ENCODE measurements at regions not wholly inside any gene's neighbourhood (a gene's known extent, or its start where the extent isn't known, plus 50 kb on each side); places are given as distances from the start of the nearest gene placed in this dataset.

GRCh38 chr7:142375710-142376313 lies 118.0 kb upstream of the PRSS58 start:
- ATAC-seq = peak; percentile 97

DNA sequence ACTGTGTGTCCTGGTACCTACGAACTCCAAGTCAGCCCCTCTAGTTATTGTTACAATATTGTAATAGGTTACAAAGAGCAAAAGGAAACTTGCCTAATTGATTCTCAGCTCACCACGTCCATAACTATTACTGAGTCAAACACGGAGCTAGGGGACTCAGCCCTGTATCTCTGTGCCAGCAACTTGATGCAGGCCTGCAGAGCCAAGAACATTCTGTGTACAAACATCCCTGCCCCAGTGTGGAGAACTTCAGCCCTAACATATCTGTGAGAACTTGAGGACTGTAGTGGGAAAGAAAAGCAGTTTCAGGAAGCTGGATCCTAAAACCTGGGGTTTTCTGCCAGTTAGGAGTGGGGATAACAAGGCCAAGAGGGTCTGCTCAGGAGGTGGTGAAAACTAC lies 114.9 kb upstream of the PRSS58 start:
- H3K4me3 Mint-ChIP-seq = no peak overlapping the region
- POLR2A ChIA-PET = no interaction called here
- CTCF ChIA-PET = interaction anchor here (1.0 to 2.0 kb wide), 5 partner anchors 13 to 66 kb away, joined by 3 to 5 read pairs (median 4); no protein-coding TSS in a partner anchor
- no peak for DNase-seq (ENCODE audit: low spot score)
- no peak for ATAC-seq
- H3K36me3 Mint-ChIP-seq = peaks cover 20% of the 10 kb centered on the region
- H3K27ac Mint-ChIP-seq = no peak overlapping the region
- peaks cover 16% of the 10 kb centered on the region for H3K27me3 Mint-ChIP-seq (ENCODE audit: low read depth)
- TF ChIP-seq ZMAT4 (CRISPR knock-in tag; IDR thresholded peaks at IDR 0.05) = no peak
- TF ChIP-seq NFYB (CRISPR knock-in tag; conservative IDR thresholded peaks at IDR 0.05; ENCODE audit: low read depth) = no peak
- TF ChIP-seq, protein P1, sequence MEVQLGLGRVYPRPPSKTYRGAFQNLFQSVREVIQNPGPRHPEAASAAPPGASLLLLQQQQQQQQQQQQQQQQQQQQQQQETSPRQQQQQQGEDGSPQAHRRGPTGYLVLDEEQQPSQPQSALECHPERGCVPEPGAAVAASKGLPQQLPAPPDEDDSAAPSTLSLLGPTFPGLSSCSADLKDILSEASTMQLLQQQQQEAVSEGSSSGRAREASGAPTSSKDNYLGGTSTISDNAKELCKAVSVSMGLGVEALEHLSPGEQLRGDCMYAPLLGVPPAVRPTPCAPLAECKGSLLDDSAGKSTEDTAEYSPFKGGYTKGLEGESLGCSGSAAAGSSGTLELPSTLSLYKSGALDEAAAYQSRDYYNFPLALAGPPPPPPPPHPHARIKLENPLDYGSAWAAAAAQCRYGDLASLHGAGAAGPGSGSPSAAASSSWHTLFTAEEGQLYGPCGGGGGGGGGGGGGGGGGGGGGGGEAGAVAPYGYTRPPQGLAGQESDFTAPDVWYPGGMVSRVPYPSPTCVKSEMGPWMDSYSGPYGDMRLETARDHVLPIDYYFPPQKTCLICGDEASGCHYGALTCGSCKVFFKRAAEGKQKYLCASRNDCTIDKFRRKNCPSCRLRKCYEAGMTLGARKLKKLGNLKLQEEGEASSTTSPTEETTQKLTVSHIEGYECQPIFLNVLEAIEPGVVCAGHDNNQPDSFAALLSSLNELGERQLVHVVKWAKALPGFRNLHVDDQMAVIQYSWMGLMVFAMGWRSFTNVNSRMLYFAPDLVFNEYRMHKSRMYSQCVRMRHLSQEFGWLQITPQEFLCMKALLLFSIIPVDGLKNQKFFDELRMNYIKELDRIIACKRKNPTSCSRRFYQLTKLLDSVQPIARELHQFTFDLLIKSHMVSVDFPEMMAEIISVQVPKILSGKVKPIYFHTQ (CRISPR knock-in tag; IDR thresholded peaks at IDR 0.05) = no peak
- TF ChIP-seq MAX (CRISPR knock-in tag; IDR thresholded peaks at IDR 0.05) = no peak
- TF ChIP-seq ATF1 (CRISPR knock-in tag; IDR thresholded peaks at IDR 0.05) = no peak
- no peak for TF ChIP-seq ZNF232 (CRISPR knock-in tag; IDR thresholded peaks at IDR 0.05)
- no peak for TF ChIP-seq GTF2I (CRISPR knock-in tag; conservative IDR thresholded peaks at IDR 0.05)
- no peak for TF ChIP-seq PRRX2 (CRISPR knock-in tag; IDR thresholded peaks at IDR 0.05)
- TF ChIP-seq JUN (CRISPR knock-in tag; IDR thresholded peaks at IDR 0.05) = no peak
- TF ChIP-seq, protein P2, sequence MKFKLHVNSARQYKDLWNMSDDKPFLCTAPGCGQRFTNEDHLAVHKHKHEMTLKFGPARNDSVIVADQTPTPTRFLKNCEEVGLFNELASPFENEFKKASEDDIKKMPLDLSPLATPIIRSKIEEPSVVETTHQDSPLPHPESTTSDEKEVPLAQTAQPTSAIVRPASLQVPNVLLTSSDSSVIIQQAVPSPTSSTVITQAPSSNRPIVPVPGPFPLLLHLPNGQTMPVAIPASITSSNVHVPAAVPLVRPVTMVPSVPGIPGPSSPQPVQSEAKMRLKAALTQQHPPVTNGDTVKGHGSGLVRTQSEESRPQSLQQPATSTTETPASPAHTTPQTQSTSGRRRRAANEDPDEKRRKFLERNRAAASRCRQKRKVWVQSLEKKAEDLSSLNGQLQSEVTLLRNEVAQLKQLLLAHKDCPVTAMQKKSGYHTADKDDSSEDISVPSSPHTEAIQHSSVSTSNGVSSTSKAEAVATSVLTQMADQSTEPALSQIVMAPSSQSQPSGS (CRISPR knock-in tag; IDR thresholded peaks at IDR 0.05; ENCODE audit: borderline replicate concordance, low read depth) = no peak
- no peak for TF ChIP-seq ZNF416 (CRISPR knock-in tag; IDR thresholded peaks at IDR 0.05)
- H3K4me1 Mint-ChIP-seq = peaks cover 10% of the 10 kb centered on the region
- peaks cover 18% of the 10 kb centered on the region for H3K9me3 Mint-ChIP-seq

More at GRCh38 chr7:142375710-142376313, 118.0 kb upstream of the PRSS58 start:
- Mint-ChIP-seq H3K4me1 (peaks cover 20% of the 10 kb centered on the region), H3K27me3 (ENCODE audit: low read depth) (peaks cover 3% of the 10 kb centered on the region), H3K36me3 (no peaks in the 10 kb centered on the region), H3K9me3 (no peaks in the 10 kb centered on the region), H3K27ac (peak overlapping the region; percentile 22), H3K4me3 (no peak overlapping the region)
- CTCF ChIA-PET = interaction anchor here (0.6 to 2.5 kb wide), 41 partner anchors 10 to 460 kb away, joined by 3 to 49 read pairs (median 5); no protein-coding TSS in a partner anchor
- TF ChIP-seq PRRX2 (CRISPR knock-in tag; IDR thresholded peaks at IDR 0.05) = no peak
- no peak for TF ChIP-seq TP53 (CRISPR knock-in tag; IDR thresholded peaks at IDR 0.05)
- TF ChIP-seq ZNF423 (CRISPR knock-in tag; IDR thresholded peaks at IDR 0.05) = peak; percentile 22; the same call in 1 of the 2 replicates
- TF ChIP-seq NFYB (CRISPR knock-in tag; conservative IDR thresholded peaks at IDR 0.05; ENCODE audit: low read depth) = no peak
- TF ChIP-seq ETV6 (CRISPR knock-in tag; IDR thresholded peaks at IDR 0.05) = 0 out of 2 replicates have a peak, but pooled peaks have one; percentile 40
- 0 out of 2 replicates have a peak, but pooled peaks have one; percentile 41 for TF ChIP-seq MAX (CRISPR knock-in tag; IDR thresholded peaks at IDR 0.05)
- POLR2A ChIA-PET = interaction anchor here (1.0 kb wide), 1 partner anchor 10 kb away, joined by 5 read pairs; no protein-coding TSS in a partner anchor
- peak; percentile 81 for DNase-seq (ENCODE audit: low spot score)

DNA sequence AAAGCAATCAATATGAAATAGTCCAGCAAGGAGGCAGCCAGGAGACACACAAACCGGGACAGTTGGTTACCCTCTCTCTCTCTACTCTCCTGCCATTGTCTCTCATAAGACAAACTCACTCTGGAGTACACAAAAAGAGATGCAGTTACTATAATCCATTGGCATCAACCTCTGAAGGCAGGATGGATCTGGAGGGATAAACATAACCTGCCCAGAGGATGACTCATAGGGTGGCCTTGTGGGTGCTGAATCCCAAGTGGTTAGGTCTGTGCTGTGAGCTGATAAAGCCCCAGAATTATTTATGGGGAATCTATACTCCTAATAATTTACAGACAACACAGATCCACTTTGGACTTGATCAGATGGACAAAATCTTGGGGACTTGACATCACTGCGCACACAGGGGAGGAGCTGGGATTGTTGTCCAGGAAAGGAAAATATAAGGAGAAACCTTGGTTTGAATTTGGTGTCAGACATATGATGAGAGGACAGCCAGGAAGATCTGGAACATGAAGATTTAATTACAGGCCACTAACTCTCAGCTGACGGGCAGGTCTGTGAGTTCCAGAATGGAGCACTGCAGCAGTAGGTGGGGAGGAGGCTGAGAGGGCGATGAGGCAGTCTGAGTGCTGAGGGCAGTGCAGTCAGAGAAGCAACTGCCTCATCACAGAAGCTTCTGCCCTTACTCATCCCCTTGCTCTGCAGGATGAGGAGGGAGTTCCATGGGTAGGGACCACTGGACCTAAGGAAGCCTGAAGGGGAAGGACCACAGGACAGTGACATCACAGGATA lies 113.9 kb upstream of the PRSS58 start:
- Mint-ChIP-seq H3K9me3 (peaks cover 25% of the 10 kb centered on the region), H3K27ac (no peak overlapping the region), H3K27me3 (ENCODE audit: low read depth) (peaks cover 21% of the 10 kb centered on the region), H3K36me3 (peaks cover 26% of the 10 kb centered on the region), H3K4me3 (no peak overlapping the region), H3K4me1 (peaks cover 11% of the 10 kb centered on the region)
- CTCF ChIA-PET = interaction anchor here (1.4 to 2.0 kb wide), 4 partner anchors 14 to 67 kb away, joined by 4 to 5 read pairs (median 4); no protein-coding TSS in a partner anchor
- POLR2A ChIA-PET = no interaction called here
- DNase-seq (ENCODE audit: low spot score) (no peak), ATAC-seq (no peak)
- TF ChIP-seq MAX (CRISPR knock-in tag; IDR thresholded peaks at IDR 0.05) = no peak
- no peak for TF ChIP-seq FOXJ3 (CRISPR knock-in tag; IDR thresholded peaks at IDR 0.05; ENCODE audit: borderline replicate concordance)
- TF ChIP-seq ZNF317 (CRISPR knock-in tag; IDR thresholded peaks at IDR 0.05; ENCODE audit: borderline replicate concordance, low read depth) = no peak
- TF ChIP-seq FOXK1 (CRISPR knock-in tag; IDR thresholded peaks at IDR 0.05) = no peak
- TF ChIP-seq ZNF219 (CRISPR knock-in tag; IDR thresholded peaks at IDR 0.05; ENCODE audit: borderline replicate concordance) = no peak
- no peak for TF ChIP-seq PRDM15 (CRISPR knock-in tag; IDR thresholded peaks at IDR 0.05)
- no peak for TF ChIP-seq MYBL2 (CRISPR knock-in tag; IDR thresholded peaks at IDR 0.05)
- no peak for TF ChIP-seq FOXP1 (CRISPR knock-in tag; IDR thresholded peaks at IDR 0.05; ENCODE audit: borderline replicate concordance)
